Ovary (tissue), 3 donors: ENCODE measurements at regions not wholly inside any gene's neighbourhood (a gene's known extent, or its start where the extent isn't known, plus 50 kb on each side); places are given as distances from the start of the nearest gene placed in this dataset.

Experiments
- EP300 ChIP-seq: sonication (generic); formaldehyde crosslinking; IDR thresholded peaks from one replicate; pipeline ENCODE4 v1.6.1; 2017; ENCODE audit warnings: antibody characterized with exemption
- POLR2A ChIP-seq: fragments of 450-650 bp; IDR thresholded peaks from one replicate; pipeline ENCODE4 v1.6.1; 2017; ENCODE audit warnings: antibody characterized with exemption, mild to moderate bottlenecking, moderate library complexity
- TF ChIP-seq, protein P1 (sequence below), 3 donors: fragments of 450-650 bp in 2 of 3; fragments of 200-600 bp in 1 of 3; IDR thresholded peaks; one replicate each; pipeline versions ENCODE4 v1.5.1 to v1.8.0; 2016 to 2022; ENCODE audit warnings: antibody characterized with exemption in 3 of 3, mild to moderate bottlenecking in 1 of 3
- donor health status: DM: no; HTN: no; CAD: no.

DNA sequence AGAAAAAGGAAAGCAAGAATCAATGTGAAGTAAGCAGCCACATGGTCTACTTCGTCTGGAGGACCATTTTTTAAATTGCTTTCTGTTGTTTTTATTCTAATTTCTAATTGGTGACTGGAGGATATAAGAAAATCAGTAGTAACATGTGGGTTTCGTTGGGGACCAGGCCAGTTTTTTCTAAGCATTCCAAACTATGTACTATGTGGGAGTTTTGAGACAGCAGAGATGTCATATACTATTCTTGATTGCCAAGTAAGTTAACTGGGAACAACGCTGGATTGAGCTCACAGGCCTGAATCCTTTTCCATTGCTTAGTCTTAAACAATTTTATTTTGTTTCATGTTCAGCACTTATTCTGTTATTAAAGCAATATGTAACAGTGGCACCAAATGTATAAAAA lies 225.7 kb downstream of the TMEM167A start:
- TF ChIP-seq POLR2A (no peak), EP300 (no peak)
- TF ChIP-seq, protein P1, sequence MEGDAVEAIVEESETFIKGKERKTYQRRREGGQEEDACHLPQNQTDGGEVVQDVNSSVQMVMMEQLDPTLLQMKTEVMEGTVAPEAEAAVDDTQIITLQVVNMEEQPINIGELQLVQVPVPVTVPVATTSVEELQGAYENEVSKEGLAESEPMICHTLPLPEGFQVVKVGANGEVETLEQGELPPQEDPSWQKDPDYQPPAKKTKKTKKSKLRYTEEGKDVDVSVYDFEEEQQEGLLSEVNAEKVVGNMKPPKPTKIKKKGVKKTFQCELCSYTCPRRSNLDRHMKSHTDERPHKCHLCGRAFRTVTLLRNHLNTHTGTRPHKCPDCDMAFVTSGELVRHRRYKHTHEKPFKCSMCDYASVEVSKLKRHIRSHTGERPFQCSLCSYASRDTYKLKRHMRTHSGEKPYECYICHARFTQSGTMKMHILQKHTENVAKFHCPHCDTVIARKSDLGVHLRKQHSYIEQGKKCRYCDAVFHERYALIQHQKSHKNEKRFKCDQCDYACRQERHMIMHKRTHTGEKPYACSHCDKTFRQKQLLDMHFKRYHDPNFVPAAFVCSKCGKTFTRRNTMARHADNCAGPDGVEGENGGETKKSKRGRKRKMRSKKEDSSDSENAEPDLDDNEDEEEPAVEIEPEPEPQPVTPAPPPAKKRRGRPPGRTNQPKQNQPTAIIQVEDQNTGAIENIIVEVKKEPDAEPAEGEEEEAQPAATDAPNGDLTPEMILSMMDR (IDR thresholded peaks at IDR 0.05), result no peak
